ENCODE measurements at regions not wholly inside any gene's neighbourhood (a gene's known extent, or its start where the extent isn't known, plus 50 kb on each side); places are given as distances from the start of the nearest gene placed in this dataset.

- no peak for TF ChIP-seq CTCF (IDR thresholded peaks at IDR 0.05)
- TF ChIP-seq POLR2A (IDR thresholded peaks at IDR 0.05), result no peak
- TF ChIP-seq POLR2AphosphoS5 (IDR thresholded peaks at IDR 0.05; ENCODE audit: insufficient read depth in 1 of 2, low read depth in 1 of 2), result no peak
Observed at GRCh38 chr16:26583803-26584202, 482.9 kb upstream of the C16orf82 start.

Measured in vagina (tissue), 2 donors.